K562 (cell line): ENCODE measurements at regions not wholly inside any gene's neighbourhood (a gene's known extent, or its start where the extent isn't known, plus 50 kb on each side); places are given as distances from the start of the nearest gene placed in this dataset.
A peak's percentile ranks its signal among the peaks of the same experiment; 100 is the strongest.

Experiments
- EZH2 ChIP-seq: IDR thresholded peaks from 2 replicates; pipeline ENCODE4 v1.6.1; 2012; ENCODE audit warnings: low read depth, mild to moderate bottlenecking, inconsistent platforms, low read length, borderline replicate concordance
- MIER1 ChIP-seq: fragments of 450-650 bp; IDR thresholded peaks from 2 replicates; pipeline ENCODE4 v1.6.1; 2016; ENCODE audit warnings: antibody characterized with exemption, mild to moderate bottlenecking, low read depth
- NCOA1 ChIP-seq: fragments of 450-650 bp; IDR thresholded peaks from 2 replicates; pipeline ENCODE4 v1.6.1; 2016; ENCODE audit warnings: low read depth
- NCOA6 ChIP-seq: fragments of 450-650 bp; IDR thresholded peaks from 2 replicates; pipeline ENCODE4 v1.6.1; 2017; ENCODE audit warnings: mild to moderate bottlenecking
- SRF ChIP-seq, 2 experiments: fragments of 250-450, 450-650 bp in 1 of 2; sonication (Bioruptor Pico) in 1 of 2; sonication (generic) in 1 of 2; formaldehyde crosslinking; IDR thresholded peaks; 2 replicates each; pipeline versions ENCODE4 v1.5.0 to v1.5.1; 2020 to 2022; ENCODE audit warnings: mild to moderate bottlenecking in 1 of 2, missing genetic modification reagents in 1 of 2
- ZBTB40 ChIP-seq, 2 experiments: fragments of 450-650 bp in 1 of 2; sonication (generic) in 1 of 2; formaldehyde crosslinking in 1 of 2; IDR thresholded peaks; 2 replicates each; pipeline versions ENCODE4 v1.7.1 to v1.9.0; 2016 to 2022; ENCODE audit warnings: inconsistent platforms in 1 of 2, mild to moderate bottlenecking in 1 of 2, missing genetic modification reagents in 1 of 2

DNA sequence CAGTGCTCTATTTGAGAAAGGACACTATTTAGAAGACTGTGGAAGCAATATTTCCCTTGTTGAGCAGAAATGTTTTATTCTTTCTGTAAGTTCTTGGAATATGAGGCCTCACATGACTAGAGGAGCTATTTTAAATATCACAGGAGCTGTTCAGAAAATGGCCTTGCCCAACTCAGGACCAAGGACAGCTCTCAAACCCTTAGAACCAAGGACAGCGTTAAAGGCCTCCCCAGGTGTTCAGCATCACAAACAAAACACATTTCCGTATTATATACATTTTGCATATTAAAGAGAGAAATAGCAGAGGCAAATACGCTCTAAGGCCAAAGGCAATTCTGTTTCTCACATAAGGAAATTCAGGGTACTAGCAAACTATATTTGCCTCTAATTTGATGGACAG lies 631.4 kb downstream of the CDH26 start (continued):
- TF ChIP-seq ZBTB40 (IDR thresholded peaks at IDR 0.05), result peak; percentile 56; the same call in 1 of the 2 replicates
- no peak for TF ChIP-seq ZBTB40 (CRISPR knock-in tag; IDR thresholded peaks at IDR 0.05)
- TF ChIP-seq SRF (CRISPR knock-in tag; IDR thresholded peaks at IDR 0.05), result 0 out of 4 replicates have a peak, but pooled peaks of 1 of the 2 experiments have one; percentile 17
- TF ChIP-seq EZH2, result no peak
- TF ChIP-seq MIER1, result peak; percentile 87
- peak; percentile 79 for TF ChIP-seq NCOA6
- TF ChIP-seq NCOA1, result peak; percentile 88
